ENCODE measurements at regions not wholly inside any gene's neighbourhood (a gene's known extent, or its start where the extent isn't known, plus 50 kb on each side); places are given as distances from the start of the nearest gene placed in this dataset.

- H3K27ac Mint-ChIP-seq, result no peak overlapping the region
- Histone ChIP-seq H2AFZ (peak overlapping the region; percentile 96), H3K27ac (ENCODE audit: low read depth) (no peak overlapping the region), H3K79me2 (replicated peaks; ENCODE audit: insufficient read depth) (no peaks in the 10 kb centered on the region), H3K4me2 (no peak overlapping the region), H3K4me1 (ENCODE audit: insufficient read depth) (peaks cover 9% of the 10 kb centered on the region; the same call in 1 of the 2 replicates), H3F3A (replicated peaks; ENCODE audit: low read depth) (no peaks in the 10 kb centered on the region), H3K4me3 (no peak overlapping the region), H3K9me2 (ENCODE audit: insufficient read depth) (no peaks in the 10 kb centered on the region), H3K27me3 (ENCODE audit: insufficient read depth) (no peaks in the 10 kb centered on the region), H3K36me3 (ENCODE audit: insufficient read depth) (no peaks in the 10 kb centered on the region), H4K20me1 (replicated peaks; ENCODE audit: insufficient read depth) (no peaks in the 10 kb centered on the region)
- no peaks in the 10 kb centered on the region for H3K27me3 Mint-ChIP-seq (ENCODE audit: insufficient read depth, low read depth, poor library complexity)
- no peak overlapping the region for H3K4me3 Mint-ChIP-seq
- DNase-seq (ENCODE audit: low spot score) (peak; percentile 28), ATAC-seq (peak; percentile 47)
- H3K36me3 Mint-ChIP-seq (ENCODE audit: low read depth), result no peaks in the 10 kb centered on the region
- H3K9me3 Mint-ChIP-seq, result no peaks in the 10 kb centered on the region
- H3K4me1 Mint-ChIP-seq, result peaks cover 13% of the 10 kb centered on the region
- TF ChIP-seq JUNB (IDR thresholded peaks at IDR 0.05; ENCODE audit: unreplicated experiment) (no peak), ZNF331 (CRISPR knock-in tag; IDR thresholded peaks at IDR 0.05; ENCODE audit: low read depth) (no peak), POLR2AphosphoS5 (IDR thresholded peaks at IDR 0.05; ENCODE audit: low read depth) (no peak), EZH2 (IDR thresholded peaks at IDR 0.05; ENCODE audit: low read depth, unreplicated experiment) (no peak), STAT1 (IDR thresholded peaks at IDR 0.05; ENCODE audit: unreplicated experiment) (no peak), ZNF114 (CRISPR knock-in tag; IDR thresholded peaks at IDR 0.05) (no peak)
- TF ChIP-seq, protein P1, sequence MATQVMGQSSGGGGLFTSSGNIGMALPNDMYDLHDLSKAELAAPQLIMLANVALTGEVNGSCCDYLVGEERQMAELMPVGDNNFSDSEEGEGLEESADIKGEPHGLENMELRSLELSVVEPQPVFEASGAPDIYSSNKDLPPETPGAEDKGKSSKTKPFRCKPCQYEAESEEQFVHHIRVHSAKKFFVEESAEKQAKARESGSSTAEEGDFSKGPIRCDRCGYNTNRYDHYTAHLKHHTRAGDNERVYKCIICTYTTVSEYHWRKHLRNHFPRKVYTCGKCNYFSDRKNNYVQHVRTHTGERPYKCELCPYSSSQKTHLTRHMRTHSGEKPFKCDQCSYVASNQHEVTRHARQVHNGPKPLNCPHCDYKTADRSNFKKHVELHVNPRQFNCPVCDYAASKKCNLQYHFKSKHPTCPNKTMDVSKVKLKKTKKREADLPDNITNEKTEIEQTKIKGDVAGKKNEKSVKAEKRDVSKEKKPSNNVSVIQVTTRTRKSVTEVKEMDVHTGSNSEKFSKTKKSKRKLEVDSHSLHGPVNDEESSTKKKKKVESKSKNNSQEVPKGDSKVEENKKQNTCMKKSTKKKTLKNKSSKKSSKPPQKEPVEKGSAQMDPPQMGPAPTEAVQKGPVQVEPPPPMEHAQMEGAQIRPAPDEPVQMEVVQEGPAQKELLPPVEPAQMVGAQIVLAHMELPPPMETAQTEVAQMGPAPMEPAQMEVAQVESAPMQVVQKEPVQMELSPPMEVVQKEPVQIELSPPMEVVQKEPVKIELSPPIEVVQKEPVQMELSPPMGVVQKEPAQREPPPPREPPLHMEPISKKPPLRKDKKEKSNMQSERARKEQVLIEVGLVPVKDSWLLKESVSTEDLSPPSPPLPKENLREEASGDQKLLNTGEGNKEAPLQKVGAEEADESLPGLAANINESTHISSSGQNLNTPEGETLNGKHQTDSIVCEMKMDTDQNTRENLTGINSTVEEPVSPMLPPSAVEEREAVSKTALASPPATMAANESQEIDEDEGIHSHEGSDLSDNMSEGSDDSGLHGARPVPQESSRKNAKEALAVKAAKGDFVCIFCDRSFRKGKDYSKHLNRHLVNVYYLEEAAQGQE (IDR thresholded peaks at IDR 0.05; ENCODE audit: unreplicated experiment), result no peak
- TF ChIP-seq, protein P2, sequence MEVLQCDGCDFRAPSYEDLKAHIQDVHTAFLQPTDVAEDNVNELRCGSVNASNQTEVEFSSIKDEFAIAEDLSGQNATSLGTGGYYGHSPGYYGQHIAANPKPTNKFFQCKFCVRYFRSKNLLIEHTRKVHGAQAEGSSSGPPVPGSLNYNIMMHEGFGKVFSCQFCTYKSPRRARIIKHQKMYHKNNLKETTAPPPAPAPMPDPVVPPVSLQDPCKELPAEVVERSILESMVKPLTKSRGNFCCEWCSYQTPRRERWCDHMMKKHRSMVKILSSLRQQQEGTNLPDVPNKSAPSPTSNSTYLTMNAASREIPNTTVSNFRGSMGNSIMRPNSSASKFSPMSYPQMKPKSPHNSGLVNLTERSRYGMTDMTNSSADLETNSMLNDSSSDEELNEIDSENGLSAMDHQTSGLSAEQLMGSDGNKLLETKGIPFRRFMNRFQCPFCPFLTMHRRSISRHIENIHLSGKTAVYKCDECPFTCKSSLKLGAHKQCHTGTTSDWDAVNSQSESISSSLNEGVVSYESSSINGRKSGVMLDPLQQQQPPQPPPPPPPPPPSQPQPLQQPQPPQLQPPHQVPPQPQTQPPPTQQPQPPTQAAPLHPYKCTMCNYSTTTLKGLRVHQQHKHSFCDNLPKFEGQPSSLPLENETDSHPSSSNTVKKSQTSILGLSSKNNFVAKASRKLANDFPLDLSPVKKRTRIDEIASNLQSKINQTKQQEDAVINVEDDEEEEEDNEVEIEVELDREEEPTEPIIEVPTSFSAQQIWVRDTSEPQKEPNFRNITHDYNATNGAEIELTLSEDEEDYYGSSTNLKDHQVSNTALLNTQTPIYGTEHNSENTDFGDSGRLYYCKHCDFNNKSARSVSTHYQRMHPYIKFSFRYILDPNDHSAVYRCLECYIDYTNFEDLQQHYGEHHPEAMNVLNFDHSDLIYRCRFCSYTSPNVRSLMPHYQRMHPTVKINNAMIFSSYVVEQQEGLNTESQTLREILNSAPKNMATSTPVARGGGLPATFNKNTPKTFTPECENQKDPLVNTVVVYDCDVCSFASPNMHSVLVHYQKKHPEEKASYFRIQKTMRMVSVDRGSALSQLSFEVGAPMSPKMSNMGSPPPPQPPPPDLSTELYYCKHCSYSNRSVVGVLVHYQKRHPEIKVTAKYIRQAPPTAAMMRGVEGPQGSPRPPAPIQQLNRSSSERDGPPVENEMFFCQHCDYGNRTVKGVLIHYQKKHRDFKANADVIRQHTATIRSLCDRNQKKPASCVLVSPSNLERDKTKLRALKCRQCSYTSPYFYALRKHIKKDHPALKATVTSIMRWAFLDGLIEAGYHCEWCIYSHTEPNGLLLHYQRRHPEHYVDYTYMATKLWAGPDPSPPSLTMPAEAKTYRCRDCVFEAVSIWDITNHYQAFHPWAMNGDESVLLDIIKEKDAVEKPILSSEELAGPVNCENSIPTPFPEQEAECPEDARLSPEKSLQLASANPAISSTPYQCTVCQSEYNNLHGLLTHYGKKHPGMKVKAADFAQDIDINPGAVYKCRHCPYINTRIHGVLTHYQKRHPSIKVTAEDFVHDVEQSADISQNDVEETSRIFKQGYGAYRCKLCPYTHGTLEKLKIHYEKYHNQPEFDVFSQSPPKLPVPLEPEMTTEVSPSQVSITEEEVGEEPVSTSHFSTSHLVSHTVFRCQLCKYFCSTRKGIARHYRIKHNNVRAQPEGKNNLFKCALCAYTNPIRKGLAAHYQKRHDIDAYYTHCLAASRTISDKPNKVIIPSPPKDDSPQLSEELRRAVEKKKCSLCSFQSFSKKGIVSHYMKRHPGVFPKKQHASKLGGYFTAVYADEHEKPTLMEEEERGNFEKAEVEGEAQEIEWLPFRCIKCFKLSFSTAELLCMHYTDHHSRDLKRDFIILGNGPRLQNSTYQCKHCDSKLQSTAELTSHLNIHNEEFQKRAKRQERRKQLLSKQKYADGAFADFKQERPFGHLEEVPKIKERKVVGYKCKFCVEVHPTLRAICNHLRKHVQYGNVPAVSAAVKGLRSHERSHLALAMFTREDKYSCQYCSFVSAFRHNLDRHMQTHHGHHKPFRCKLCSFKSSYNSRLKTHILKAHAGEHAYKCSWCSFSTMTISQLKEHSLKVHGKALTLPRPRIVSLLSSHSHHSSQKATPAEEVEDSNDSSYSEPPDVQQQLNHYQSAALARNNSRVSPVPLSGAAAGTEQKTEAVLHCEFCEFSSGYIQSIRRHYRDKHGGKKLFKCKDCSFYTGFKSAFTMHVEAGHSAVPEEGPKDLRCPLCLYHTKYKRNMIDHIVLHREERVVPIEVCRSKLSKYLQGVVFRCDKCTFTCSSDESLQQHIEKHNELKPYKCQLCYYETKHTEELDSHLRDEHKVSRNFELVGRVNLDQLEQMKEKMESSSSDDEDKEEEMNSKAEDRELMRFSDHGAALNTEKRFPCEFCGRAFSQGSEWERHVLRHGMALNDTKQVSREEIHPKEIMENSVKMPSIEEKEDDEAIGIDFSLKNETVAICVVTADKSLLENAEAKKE (CRISPR knock-in tag; IDR thresholded peaks at IDR 0.05), result no peak
These were observed 324.0 kb downstream of the PARP8 start for GRCh38 chr5:50990296-50990924.

All from GM23338 (cell line).